NCI-H69 (cell line): ENCODE measurements at regions not wholly inside any gene's neighbourhood (a gene's known extent, or its start where the extent isn't known, plus 50 kb on each side); places are given as distances from the start of the nearest gene placed in this dataset.
"Not testable (repeated sequence)": the region's sequence is repeated elsewhere in the genome, so short reads cannot be mapped to it uniquely, and the experiment has no call there.

Source experiments
- DNase-seq: peaks from one replicate; lab custom pipeline; 2025; lab: John Stamatoyannopoulos, UW

- DNase-seq, result no peak
These were observed 387.0 kb upstream of the FLRT2 start for GRCh38 chr14:85142982-85143381.

DNA sequence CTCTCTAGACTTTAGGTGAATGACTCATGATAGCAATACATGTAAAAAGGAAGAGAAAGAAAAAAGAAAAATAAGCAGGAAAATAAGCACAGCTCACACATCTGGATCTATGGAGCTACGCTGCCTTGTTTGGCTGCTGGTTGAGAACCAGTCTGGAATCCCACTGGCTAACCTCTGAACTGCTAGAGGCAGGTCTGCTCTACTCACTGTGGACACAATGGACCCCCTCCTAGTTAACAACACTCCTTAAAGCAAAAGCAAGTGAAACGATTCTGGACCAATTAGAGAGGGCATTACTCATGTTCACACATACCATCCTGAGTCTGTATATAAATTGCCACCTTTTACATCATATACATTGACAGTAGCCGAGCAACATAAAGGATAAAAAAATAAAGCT lies 383.2 kb upstream of the FLRT2 start:
- peak; percentile 34 for DNase-seq

DNA sequence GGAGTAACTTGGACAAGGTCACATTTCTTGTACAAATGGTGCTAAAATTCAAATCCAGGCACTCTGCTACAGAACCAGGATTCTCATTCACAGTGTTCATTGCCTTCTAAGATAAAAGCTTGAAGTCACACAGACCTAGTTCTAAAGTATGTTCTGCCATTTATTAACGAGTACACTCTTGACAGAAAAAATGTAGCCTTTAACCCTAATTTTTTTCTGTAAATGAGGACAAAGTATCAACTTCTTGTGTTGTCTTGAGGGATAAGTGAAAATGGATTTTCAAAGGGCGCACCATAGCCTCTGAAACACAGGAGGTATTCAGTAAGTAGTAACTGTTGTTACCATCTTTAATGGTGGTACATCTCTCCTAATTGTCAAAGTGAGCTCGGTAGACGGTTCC lies 379.8 kb upstream of the FLRT2 start:
- DNase-seq, result no peak

GRCh38 chr14:85154714-85155113 lies 375.2 kb upstream of the FLRT2 start:
- DNase-seq, result no peak

GRCh38 chr14:85156319-85156718 lies 373.6 kb upstream of the FLRT2 start:
- DNase-seq, result no peak

GRCh38 chr14:85159726-85160125 lies 370.2 kb upstream of the FLRT2 start:
- DNase-seq, result no peak

DNA sequence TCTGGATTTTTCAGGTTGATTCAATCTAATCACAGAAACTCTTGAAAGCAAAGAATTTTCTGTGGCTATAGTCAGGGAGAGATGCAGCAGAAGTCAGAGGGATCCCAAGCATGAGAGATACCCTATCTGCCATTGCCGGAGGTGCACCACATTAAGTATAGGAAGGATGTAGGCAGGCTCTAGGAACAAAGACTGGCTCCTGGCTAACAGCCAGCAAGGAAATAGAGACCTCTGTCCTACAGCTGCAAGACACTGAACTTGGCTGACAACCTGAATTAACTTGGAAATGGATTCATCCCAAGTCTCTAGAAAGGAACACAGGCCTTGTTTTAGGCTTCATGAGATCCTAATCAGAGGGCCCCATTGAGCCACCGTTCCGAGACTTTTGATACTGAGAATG lies 364.9 kb upstream of the FLRT2 start:
- DNase-seq, result peak; percentile 59

GRCh38 chr14:85169381-85169780 lies 360.6 kb upstream of the FLRT2 start:
- no peak for DNase-seq

DNA sequence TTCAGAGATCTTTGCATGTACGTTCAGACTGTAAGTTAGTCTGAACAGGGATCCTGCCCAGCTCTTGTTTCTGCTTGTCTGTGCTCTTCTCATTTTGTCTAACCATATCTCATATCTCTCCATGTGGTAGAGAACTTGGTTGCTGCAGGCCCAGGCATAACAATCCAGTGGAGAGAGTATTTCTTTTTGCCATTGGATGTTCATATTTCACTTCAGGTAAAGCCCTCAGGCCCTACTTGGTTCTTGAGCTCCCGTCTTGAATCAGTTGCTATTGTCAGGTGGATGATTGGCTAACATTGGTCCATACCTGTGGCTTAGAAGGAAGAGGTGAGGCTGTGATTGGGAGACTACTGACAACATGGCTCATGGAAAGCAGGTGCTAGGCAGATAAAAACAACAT lies 357.7 kb upstream of the FLRT2 start:
- no peak for DNase-seq

- no peak for DNase-seq
These were observed 357.0 kb upstream of the FLRT2 start for GRCh38 chr14:85172889-85173477.

DNA sequence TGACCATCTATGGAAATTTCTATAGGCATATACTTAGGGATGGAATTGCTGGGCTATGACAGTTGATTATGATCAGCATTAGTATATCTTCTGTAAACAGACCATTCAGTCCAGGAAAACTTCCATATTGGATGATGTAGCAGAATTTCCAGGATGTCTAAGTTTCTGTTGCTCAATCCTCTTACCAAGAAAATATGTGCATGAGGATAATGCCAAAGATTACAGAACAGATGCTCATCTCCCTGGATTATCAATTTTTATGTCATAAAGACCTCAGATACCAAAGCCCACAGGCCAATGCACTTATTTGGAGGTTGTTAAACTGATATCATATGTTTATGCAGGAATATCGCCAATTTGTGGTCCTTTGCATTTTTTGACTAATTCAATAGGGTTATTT lies 354.4 kb upstream of the FLRT2 start:
- no peak for DNase-seq

- DNase-seq, result no peak
These were observed 351.1 kb upstream of the FLRT2 start for GRCh38 chr14:85178864-85179263.

DNA sequence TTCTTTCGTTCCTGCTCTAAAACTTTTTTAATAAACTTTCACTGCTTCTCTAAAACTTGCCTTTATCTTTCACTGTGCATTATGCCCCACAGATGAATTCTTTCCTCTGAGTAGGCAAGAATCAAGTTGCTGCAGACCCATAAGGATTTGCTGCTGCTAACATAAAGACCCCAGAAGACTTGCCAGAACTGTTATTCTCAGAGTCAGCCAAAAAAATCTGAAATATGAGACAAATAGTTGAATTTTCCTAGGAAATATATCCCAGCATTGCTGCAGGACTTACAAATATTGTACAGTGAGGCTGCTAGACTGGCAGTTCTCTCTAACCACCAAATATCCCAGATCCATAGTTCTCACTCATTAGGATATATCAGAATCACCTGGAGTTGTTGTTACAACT lies 349.1 kb upstream of the FLRT2 start:
- DNase-seq, result no peak

DNA sequence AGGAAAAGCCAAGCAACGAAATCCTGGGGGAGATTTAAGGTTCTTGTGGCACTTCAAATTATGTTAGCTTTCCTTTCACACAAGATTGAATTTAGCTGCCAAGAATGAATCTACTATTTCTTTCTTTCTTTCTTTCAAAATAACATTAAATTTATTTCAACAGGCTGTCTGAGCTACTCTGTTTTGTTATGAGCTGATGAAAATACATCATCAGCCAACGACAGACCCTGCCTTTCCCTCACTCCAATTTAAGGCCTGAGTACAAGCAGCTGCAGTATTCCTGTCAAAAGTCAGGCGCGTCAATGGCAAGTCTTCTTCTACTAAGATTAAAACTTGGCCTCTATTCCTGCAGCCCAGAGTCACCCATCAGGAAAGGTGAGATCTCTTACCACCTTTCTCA lies 347.7 kb upstream of the FLRT2 start:
- no peak for DNase-seq

DNA sequence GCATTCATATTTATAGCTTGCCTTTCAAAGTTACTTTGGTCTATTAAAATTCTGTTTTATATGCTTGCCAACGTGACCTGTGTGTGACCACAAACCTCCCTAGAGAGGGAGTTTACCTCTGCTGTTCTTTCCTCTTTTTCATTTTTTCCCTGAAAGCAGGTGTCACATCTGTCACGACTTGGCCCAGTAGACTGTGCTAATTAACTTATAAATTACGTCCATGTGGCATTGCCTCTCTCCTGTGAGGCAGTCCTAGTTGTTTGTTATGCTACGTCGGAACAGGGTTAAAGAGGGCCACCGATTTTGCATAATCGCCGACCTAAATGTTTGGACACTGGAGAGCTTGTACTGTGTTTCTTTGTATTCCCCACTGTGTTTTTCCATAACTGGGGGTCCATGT lies 343.9 kb upstream of the FLRT2 start:
- DNase-seq, result peak; percentile 80

- DNase-seq, result peak; percentile 26
These were observed 342.4 kb upstream of the FLRT2 start for GRCh38 chr14:85187521-85187920.

DNA sequence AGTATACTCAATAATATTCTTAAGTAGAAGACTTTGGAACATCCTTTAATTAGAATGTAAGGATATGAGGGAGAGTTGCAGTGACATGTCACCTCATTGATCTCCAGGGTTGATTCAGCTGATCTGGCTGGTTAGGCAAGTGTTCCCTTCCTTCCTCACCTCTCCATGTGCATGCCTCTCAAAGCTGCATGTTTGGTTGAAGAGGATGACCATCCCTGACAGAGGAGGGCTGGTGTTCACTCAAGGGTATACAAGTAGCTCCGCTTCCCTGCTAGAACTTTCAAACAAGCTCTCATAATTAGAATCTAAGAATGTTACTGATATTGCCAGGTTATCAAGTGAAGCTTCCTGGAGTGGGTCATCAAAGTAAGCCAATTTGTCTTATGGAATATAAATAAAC lies 341.1 kb upstream of the FLRT2 start:
- DNase-seq, result no peak

GRCh38 chr14:85189253-85189652 lies 340.7 kb upstream of the FLRT2 start:
- DNase-seq, result not testable (repeated sequence)

GRCh38 chr14:85190251-85190650 lies 339.7 kb upstream of the FLRT2 start:
- no peak for DNase-seq

DNA sequence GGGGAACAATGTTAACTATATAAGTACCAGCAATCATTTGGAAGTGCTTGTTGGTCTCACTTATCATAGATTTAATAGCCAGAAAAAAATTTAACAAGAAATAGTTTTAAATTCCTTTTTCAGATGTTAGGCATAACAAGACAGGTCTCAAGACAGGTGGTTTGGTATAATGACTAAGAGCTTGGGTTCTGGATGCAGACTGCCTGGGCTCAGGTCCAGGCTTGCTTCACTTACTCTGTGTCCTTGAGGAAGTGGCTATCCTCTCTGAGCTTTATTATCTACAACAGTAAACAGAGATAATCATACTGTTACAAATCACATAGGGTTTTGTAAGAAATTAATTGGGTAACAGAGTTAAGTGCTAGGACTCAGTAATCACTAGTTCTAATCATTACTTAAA lies 338.0 kb upstream of the FLRT2 start:
- no peak for DNase-seq

DNA sequence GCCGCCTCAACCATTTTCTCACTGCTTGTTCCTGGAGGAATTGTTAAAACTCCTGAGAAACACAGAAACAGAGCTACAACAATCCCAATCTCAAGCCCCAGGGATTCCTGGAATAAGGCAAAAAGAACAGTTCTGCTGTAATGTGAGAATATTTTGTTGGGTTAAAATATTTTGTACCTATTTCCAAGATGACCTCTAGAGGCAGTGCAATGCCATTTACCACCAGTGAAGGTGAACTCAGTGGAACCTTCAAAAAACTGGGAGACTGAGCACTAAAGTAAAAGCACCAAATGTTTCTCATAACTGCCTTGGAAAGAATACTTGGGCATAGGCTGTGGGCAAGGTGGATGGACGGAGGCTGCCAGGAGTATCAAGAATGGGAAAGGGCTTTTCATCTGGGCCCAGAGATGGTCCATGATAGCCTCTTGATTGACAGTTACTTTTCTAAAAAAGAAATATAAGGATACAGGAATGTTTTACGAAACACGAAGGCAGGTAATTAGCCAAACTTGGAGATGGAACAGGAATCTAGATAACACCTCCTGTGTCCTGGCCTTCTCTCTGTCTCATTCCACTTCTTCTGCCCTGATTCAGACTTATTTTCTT lies 334.0 kb upstream of the FLRT2 start:
- peak; percentile 55 for DNase-seq

GRCh38 chr14:85198001-85198400 lies 331.9 kb upstream of the FLRT2 start:
- DNase-seq, result no peak

- DNase-seq, result no peak
These were observed 324.1 kb upstream of the FLRT2 start for GRCh38 chr14:85205875-85206274.

DNA sequence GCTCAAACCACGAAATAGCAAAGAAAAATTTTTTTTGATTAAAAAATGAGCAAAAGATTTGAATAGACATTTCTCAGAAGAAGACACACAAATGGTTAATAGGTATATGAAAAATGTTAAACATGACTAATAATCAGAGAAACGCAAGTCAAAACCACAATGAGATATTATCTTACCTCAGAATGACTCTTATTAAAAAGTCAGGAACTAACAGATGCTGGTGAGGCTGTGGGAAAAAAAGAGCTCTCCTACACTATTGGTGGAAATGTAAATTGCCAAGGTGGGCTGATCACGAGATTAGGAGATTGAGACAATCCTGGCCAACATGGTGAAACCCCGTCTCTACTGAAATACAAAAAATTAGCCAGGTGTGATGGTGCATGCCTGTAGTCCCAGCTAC lies 315.5 kb upstream of the FLRT2 start:
- no peak for DNase-seq
